GM21447 (cell line): ENCODE measurements at regions not wholly inside any gene's neighbourhood (a gene's known extent, or its start where the extent isn't known, plus 50 kb on each side); places are given as distances from the start of the nearest gene placed in this dataset.

Source experiments
- ATAC-seq: cut with Tn5 transposase; IDR thresholded peaks from one replicate; pipeline ENCODE4 v1.9.1; 2021; ENCODE audit not compliant: unreplicated experiment

DNA sequence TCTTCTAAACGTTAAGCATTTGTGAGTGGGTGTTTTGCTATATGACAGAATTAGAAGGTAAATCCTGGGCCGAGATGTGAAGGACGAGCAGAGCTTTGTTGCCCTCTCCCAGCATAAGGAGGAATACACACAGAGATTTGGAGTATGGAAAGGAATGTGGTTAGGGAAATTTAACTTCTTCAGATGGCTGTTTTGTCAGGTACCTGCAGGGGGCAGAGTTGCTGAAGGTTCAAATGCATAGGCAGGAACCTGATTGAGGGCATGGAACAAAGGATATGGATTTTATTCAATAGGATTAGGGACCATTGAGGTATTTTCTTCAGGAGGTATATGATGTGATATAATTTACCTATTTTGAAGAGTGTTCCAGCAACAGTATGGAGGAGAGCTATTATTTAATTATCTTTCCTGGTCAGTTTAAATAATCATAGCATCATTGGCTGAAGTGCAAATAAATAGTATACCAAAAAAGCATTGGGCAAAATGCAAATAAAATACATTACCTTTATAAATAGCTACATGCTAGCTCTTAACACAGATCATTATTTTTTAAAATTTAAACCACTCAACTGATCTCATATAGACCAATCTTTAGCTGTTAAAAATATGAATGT is 143.6 kb downstream of the SLIT2 start:
- peak; percentile 79 for ATAC-seq

DNA sequence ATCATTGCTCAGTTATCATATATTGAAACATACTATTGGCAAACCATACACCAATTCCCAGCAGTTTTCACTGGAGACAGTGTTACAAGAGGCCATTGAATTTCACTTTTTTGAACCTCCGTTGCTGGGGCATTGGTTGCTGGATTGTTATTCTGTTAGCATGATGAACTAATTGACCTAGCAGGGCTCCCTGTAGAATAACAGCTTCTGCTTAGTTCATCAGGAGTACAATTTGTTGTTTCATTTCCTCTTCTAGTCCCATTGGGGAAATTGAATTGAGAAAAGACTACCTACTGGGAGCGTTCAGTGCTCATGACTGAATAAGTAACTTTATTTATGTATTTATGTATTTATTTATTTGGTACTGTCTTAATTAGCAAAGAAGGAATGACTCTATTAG is 151.6 kb downstream of the SLIT2 start:
- no peak for ATAC-seq

DNA sequence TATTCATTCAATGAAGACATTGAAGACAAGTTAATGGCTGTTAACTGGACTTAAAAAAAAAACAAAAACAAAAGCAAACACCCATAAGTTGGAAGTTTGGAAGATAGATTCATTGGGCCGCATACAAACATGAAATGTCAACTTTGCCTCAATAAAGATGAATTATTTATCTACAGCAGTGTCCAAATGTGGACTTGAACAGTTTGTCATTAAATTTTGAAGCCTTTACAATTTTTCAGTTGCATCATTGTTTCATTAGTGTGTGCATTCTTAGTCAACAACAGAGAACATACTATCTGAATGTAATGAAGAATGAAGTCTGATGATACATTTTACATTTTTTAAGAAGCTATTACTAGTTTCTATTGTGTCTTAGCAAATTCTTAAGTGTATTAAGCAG is 152.1 kb downstream of the SLIT2 start:
- ATAC-seq = no peak

DNA sequence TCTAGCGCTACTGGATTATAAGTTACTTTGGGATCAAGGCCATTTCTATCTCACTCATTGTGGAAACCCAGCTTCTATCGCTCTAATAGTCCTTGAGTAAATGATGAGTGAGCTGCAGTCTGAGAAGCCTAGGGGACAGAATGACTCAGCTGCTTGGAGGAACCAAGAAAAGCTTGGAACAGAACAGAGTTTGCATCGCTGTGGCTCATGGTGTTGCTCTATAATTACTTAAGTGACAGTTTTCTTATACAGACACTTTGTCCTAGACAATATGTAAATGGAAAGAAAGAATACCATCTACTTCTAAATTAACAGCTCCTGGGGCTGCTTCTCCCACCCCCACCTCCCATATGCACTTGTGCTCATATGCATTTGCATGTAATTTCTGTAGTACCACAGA is 156.9 kb downstream of the SLIT2 start:
- no peak for ATAC-seq

- ATAC-seq = no peak
Observed at GRCh38 chr4:20412072-20412471, 160.4 kb downstream of the SLIT2 start.

DNA sequence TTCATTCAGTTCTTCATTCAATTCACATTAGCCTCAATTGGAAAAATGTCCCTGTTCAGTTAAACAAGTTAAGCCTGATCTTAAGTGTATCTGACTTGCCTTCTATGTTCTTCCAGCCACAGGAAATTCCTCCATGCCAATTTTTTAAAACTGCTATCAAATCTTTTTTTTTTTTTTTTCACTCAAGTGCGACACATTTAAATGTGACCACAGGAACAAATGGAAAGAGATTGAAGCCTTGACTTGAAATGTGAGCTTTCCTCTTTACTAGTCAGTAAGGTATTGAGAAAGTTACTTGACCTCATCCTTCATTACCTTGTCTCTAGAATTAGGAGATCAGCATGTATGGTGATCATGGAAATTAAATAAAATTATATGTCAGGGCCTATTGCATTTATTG is 165.1 kb downstream of the SLIT2 start:
- no peak for ATAC-seq

GRCh38 chr4:20418861-20419451 is 167.3 kb downstream of the SLIT2 start:
- ATAC-seq = peak; percentile 99

GRCh38 chr4:20420916-20421602 is 169.4 kb downstream of the SLIT2 start:
- ATAC-seq = no peak

DNA sequence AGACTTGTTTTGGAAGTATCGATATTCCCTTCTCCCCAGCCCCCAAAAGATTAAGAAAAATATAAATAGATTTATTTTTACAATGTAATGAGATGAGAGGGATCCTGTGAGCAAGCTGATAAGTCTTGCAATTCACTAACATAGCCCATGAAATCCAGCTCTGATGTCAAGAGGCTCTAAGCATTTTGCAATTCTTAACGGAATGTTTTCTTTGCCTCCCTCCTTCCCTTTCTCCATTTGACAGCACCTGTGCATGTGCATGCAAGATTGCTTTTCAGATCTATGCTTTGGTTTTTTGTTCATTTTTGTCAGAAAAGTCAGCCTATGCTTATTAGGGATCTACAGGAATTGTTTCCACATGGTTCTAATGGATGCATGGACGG is 169.9 kb downstream of the SLIT2 start:
- ATAC-seq = no peak

DNA sequence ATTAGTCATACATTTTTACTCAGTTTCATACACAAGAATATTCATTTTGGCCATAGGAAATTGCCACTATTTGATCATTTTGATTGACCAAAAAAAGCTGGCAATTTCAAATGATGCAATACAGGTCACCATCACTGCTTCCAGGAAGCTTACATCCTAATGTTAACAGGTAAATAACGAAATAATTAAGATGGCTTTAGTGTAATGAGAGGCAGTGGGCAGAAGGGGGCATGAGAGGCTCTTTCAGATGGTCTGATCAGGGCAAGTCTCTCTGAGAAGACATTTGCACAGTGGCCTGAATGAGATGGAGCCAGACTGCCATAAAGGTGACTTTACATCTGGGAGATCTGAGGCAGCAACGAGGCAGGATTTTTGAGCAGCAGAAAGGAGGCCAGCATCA is 170.7 kb downstream of the SLIT2 start:
- ATAC-seq = peak; percentile 56

- no peak for ATAC-seq
Observed at GRCh38 chr4:20423420-20423819, 171.7 kb downstream of the SLIT2 start.

- no peak for ATAC-seq
Observed at GRCh38 chr4:20426028-20426427, 174.3 kb downstream of the SLIT2 start.

DNA sequence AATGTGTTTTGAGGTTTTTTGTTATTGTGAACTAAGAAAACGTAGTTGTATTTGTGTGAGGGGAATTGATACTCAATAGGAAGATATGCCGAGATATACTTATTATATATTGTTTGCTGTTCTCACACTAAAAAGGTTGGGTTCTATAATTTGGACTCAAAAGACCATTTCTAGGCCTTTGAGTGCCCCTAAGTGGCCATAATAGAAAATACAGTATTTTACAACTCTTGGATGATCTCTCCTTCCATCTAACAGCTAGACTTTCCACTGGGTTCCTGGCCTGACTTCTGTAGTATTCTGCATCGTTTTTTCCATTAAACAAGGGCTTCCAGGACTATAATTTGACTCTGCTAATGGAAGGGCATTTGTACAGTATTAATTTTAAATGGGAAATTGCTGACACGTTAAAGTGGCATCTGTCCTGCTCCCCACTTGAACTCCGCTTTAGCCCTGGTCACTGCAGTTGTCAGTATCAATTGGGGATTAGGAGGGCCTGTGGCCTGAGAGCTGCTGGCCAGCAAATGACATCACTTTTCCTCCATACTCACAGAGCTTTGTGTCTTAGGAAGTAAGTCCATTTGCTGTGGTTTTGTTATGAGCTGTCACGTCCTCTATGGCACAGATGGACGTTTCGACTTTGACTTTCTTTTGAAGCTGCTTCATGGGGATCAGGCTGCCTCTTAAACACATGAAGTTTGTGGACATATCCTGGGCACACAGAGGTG is 176.9 kb downstream of the SLIT2 start:
- ATAC-seq = no peak

DNA sequence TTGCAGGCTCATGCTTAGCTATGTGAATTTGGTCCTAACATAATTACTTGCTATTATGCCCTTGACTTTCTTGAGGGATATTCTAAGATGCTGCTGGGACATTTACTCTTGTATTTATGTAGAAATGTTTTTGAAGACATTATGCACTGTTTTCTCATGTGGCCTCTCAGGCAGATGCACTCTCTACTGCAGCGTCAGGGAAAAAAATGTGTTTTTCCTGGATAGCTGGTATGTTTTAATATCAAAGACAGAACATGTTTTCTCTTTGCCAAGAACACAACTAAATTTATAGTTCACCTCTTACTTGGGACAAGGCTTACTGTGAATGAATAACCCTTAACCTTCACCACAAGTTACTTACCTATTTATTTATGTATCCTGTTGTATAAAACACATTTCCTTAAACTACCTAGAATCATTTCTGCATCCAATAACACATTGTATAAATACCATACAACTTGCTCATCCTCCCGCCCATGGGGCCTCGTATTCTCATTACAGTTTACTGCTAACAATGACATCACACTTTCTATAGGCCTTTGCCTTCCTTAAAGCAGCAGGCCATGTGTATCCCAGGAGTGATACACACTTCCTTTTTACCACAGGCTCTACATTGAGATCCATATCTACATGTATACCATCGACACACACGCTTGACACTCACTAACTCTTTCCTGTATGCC is 178.7 kb downstream of the SLIT2 start:
- no peak for ATAC-seq

- ATAC-seq = no peak
Observed at GRCh38 chr4:20431543-20431951, 179.8 kb downstream of the SLIT2 start.

DNA sequence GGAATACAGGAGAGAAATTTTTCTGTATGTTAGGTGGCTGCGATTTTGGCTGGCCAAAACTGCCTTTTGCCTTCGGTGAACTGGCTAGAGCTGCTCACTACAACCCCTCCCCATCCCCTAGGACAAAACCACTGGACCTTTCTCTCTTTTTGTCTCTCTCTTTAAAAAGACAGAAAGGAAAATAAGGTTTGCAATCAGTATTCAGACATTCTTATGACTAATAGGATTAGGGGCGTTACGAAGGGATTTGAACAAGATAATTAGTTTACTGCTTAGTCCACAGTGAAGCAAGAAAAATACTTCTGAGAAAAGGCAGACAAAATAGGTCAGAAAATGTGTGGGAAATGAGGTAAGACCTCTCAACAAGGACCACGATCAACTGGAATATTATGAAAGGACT is 180.4 kb downstream of the SLIT2 start:
- no peak for ATAC-seq

- ATAC-seq = no peak
Observed at GRCh38 chr4:20433097-20433705, 181.5 kb downstream of the SLIT2 start.

- ATAC-seq = no peak
Observed at GRCh38 chr4:20440170-20440569, 188.5 kb downstream of the SLIT2 start.

DNA sequence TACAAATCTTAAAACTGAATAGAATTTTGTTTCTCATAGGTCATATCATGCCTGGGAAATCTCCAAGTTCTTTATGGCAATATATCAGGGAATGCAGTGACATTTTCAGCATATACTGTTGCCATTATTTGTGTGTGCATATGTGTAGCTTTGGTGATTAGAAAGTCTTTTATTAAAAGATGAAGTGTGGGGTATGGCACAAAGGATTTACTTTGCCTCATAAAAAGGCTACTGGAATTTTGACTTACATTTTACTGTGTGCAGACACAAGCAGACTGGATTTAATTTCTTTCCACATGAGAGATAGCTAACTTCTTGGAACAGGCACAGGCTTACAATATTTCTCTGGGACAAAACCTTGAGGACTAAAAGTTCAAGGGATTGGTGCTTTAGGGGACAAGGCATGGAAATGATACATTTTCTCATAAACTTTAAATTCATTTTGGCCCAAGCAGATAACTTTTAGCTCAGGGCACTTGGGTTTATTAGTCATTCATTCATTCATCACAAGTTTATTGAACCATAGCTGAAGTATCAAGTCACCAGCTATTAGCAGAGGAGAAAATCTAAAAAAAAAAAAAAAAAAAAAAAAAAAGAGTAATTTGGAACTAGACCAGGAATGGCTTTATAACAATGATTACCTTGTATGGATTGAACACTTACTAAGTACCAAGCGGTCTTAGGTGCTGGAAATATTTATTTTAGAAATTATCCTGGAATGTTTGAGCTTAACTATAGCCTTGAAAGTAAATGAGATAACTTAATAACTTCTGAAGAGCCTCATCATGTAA is 191.5 kb downstream of the SLIT2 start:
- no peak for ATAC-seq
